Smooth muscle cell (in vitro differentiated cells): ENCODE measurements at regions not wholly inside any gene's neighbourhood (a gene's known extent, or its start where the extent isn't known, plus 50 kb on each side); places are given as distances from the start of the nearest gene placed in this dataset.
"Not testable (repeated sequence)": the region's sequence is repeated elsewhere in the genome, so short reads cannot be mapped to it uniquely, and the experiment has no call there.

Experiments
- DNase-seq: peaks from one replicate; lab custom pipeline; 2025; ENCODE audit not compliant: unreplicated experiment; lab: John Stamatoyannopoulos, UW
- H2AFZ ChIP-seq: fragments of 200-600 bp; sonication (generic); 2 replicates; pipeline ENCODE4 v1.6.0; 2016; ENCODE audit warnings: antibody characterized with exemption, low read depth, mild to moderate bottlenecking
- H3F3A ChIP-seq: fragments of 200-600 bp; sonication (generic); 2 replicates; pipeline ENCODE4 v1.6.0; 2017; ENCODE audit warnings: antibody characterized with exemption, low read depth
- H3K27ac ChIP-seq: fragments of 200-600 bp; sonication (generic); 2 replicates; pipeline ENCODE4 v1.5.1; 2016; ENCODE audit warnings: low read depth, mild to moderate bottlenecking
- H3K27me3 ChIP-seq: fragments of 200-600 bp; sonication (generic); 2 replicates; pipeline ENCODE4 v1.6.1; 2016; ENCODE audit warnings: low read depth, mild to moderate bottlenecking
- H3K36me3 ChIP-seq: fragments of 200-600 bp; sonication (generic); 2 replicates; pipeline ENCODE4 v1.5.1; 2016; ENCODE audit warnings: low read depth
- H3K4me1 ChIP-seq: fragments of 200-600 bp; sonication (generic); 2 replicates; pipeline ENCODE4 v1.5.1; 2016; ENCODE audit warnings: low read depth
- H3K4me2 ChIP-seq: fragments of 200-600 bp; sonication (generic); 2 replicates; pipeline ENCODE4 v1.6.0; 2016; ENCODE audit warnings: mild to moderate bottlenecking
- H3K4me3 ChIP-seq: fragments of 200-600 bp; sonication (generic); 2 replicates; pipeline ENCODE4 v1.5.1; 2016; ENCODE audit warnings: mild to moderate bottlenecking
- H3K79me2 ChIP-seq: fragments of 200-600 bp; sonication (generic); 2 replicates; pipeline ENCODE4 v1.6.0; 2016; ENCODE audit warnings: low read depth, mild to moderate bottlenecking
- H3K9ac ChIP-seq: fragments of 200-600 bp; sonication (generic); 2 replicates; pipeline ENCODE4 v1.6.0; 2016; ENCODE audit warnings: low read depth
- H3K9me3 ChIP-seq: fragments of 200-600 bp; sonication (generic); replicated peaks from 2 replicates; pipeline ENCODE4 v1.5.1; 2016; ENCODE audit warnings: low read depth
- H4K20me1 ChIP-seq: fragments of 200-600 bp; sonication (generic); 2 replicates; pipeline ENCODE4 v1.6.0; 2016; ENCODE audit warnings: low read depth
- CTCF ChIP-seq: fragments of 200-600 bp; sonication (generic); IDR thresholded peaks from 2 replicates; pipeline ENCODE4 v1.5.1; 2017; ENCODE audit warnings: borderline replicate concordance, mild to moderate bottlenecking, antibody characterized with exemption; ENCODE audit not compliant: insufficient read depth, poor library complexity, severe bottlenecking
- WGBS: methylation state at CpG from one replicate; pipeline ENCODE4 v1.1.7; 2016; ENCODE audit warnings: low lambda C conversion rate; 5-methylcytosine and 5-hydroxymethylcytosine counted together

GRCh38 chr1:60612790-60613189 is 469.6 kb upstream of the NFIA start:
- 97% methylated on average over 4 of the region's 4 CpGs for WGBS
- no peaks in the 10 kb centered on the region for H3K27me3 ChIP-seq
- H3K4me2 ChIP-seq = no peak overlapping the region
- H3F3A ChIP-seq = no peaks in the 10 kb centered on the region
- TF ChIP-seq CTCF = no peak
- H3K9ac ChIP-seq = no peak overlapping the region
- H3K27ac ChIP-seq = no peak overlapping the region
- no peaks in the 10 kb centered on the region for H3K9me3 ChIP-seq
- H2AFZ ChIP-seq = no peak overlapping the region
- no peaks in the 10 kb centered on the region for H3K4me1 ChIP-seq
- no peaks in the 10 kb centered on the region for H3K36me3 ChIP-seq
- H4K20me1 ChIP-seq = no peaks in the 10 kb centered on the region
- no peaks in the 10 kb centered on the region for H3K79me2 ChIP-seq
- H3K4me3 ChIP-seq = no peak overlapping the region
- no peak for DNase-seq

GRCh38 chr1:60606921-60607320 is 475.4 kb upstream of the NFIA start:
- not testable (repeated sequence) for H3K4me1 ChIP-seq, H4K20me1 ChIP-seq, H3K4me2 ChIP-seq, H2AFZ ChIP-seq, H3K36me3 ChIP-seq, H3K27me3 ChIP-seq, H3F3A ChIP-seq, H3K9me3 ChIP-seq, H3K4me3 ChIP-seq, H3K79me2 ChIP-seq, H3K9ac ChIP-seq, DNase-seq, H3K27ac ChIP-seq
- 94% methylated on average over 1 of the region's 1 CpG for WGBS

- no peak overlapping the region for H2AFZ ChIP-seq
- H4K20me1 ChIP-seq = no peaks in the 10 kb centered on the region
- no peak overlapping the region for H3K9ac ChIP-seq
- DNase-seq = no peak
- H3F3A ChIP-seq = no peaks in the 10 kb centered on the region
- no peaks in the 10 kb centered on the region for H3K79me2 ChIP-seq
- WGBS = 85% methylated on average over 1 of the region's 1 CpG
- no peaks in the 10 kb centered on the region for H3K9me3 ChIP-seq
- no peak overlapping the region for H3K4me3 ChIP-seq
- no peak overlapping the region for H3K4me2 ChIP-seq
- no peaks in the 10 kb centered on the region for H3K4me1 ChIP-seq
- H3K27me3 ChIP-seq = no peaks in the 10 kb centered on the region
- no peak overlapping the region for H3K27ac ChIP-seq
- no peak for TF ChIP-seq CTCF
- H3K36me3 ChIP-seq = no peaks in the 10 kb centered on the region
These were observed 481.8 kb upstream of the NFIA start for GRCh38 chr1:60600532-60600931.

- Histone ChIP-seq H3F3A (no peaks in the 10 kb centered on the region), H3K4me1 (no peaks in the 10 kb centered on the region), H3K9me3 (no peaks in the 10 kb centered on the region), H2AFZ (no peak overlapping the region), H4K20me1 (no peaks in the 10 kb centered on the region), H3K79me2 (no peaks in the 10 kb centered on the region), H3K27me3 (no peaks in the 10 kb centered on the region), H3K4me2 (no peak overlapping the region), H3K4me3 (no peak overlapping the region), H3K27ac (no peak overlapping the region), H3K36me3 (no peaks in the 10 kb centered on the region), H3K9ac (no peak overlapping the region)
- TF ChIP-seq CTCF = no peak
- no peak for DNase-seq
- WGBS = 95% methylated on average over 1 of the region's 1 CpG
These were observed 482.8 kb upstream of the NFIA start for GRCh38 chr1:60599574-60599973.
